ENCODE measurements at regions not wholly inside any gene's neighbourhood (a gene's known extent, or its start where the extent isn't known, plus 50 kb on each side); places are given as distances from the start of the nearest gene placed in this dataset.
A peak's percentile ranks its signal among the peaks of the same experiment; 100 is the strongest.

DNA sequence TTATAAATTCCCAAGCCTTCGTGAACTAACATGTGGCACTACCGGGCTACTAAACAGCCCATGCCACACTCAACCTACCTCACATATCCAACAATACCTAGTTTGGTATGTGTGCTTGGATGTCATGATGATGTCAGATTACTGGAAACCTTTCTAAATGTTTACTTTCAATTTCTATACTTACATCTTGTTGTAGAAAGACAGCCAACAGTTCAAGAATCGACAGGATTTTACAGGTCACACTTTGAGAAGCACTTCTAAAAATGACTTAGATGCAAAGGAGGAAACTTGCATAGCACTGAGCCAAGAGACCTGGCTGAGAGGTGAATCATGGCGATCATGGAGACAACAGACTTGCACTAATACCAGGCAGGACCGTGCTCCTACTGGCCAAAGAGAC is 209.9 kb downstream of the COL4A1 start:
- DNase-seq (no peak), ATAC-seq (no peak)

DNA sequence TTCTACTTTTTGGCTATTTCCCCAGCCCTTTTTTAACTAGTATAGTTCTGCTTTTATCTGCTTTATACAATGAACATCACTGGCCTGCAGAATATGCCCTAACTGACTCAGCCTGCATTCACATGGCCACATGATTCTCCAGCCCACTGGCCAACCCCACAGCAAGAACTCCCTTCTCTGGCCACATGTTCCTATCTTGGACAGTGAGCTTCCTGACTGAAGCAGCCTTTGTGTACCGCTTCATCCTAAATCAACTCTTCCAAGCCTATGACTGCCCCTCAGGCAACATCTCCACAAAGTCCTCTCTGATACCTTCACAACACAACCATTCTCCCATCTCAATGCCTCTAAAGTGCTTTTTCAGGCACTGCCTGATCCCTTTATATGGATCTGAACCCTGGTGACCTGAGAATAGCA is 214.1 kb downstream of the COL4A1 start:
- DNase-seq (no peak), ATAC-seq (no peak)

DNA sequence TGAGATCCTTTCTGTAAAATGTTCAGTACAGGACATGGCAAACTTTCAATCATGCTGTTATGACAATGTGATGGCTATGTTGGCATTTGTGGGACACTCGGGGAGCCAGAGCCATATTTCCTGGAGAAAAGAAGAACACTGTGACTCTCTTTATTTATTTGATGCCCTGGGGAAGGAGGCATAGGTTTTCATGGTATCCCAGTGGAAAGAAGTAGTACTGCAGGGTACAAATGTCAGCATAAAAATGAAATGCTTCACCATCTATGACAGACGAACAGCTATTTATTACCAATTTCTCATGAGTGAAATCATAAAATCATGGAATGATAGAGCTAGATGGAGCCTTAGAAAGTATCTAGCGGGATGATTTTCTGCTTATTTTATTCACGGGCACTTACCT is 217.1 kb downstream of the COL4A1 start:
- ATAC-seq: no peak
- DNase-seq: no peak

DNA sequence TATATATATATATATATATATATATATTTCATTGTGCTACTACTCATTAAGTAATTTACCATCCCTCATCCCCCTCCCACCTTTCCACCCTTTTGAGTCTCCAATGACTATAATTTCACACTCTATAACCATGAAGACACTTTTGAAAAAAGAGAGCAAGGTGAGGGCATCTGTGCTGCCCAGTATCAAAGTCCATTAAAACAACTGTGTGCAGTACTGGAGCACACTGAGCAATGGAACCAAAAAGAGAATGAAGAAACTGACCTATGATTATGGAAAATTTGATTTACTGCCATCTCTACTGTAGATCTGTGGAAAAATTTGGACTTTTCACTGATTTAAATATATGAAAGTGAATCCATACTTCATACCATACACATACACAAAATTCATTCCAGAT is 217.9 kb downstream of the COL4A1 start:
- ATAC-seq (no peak), DNase-seq (no peak)

DNA sequence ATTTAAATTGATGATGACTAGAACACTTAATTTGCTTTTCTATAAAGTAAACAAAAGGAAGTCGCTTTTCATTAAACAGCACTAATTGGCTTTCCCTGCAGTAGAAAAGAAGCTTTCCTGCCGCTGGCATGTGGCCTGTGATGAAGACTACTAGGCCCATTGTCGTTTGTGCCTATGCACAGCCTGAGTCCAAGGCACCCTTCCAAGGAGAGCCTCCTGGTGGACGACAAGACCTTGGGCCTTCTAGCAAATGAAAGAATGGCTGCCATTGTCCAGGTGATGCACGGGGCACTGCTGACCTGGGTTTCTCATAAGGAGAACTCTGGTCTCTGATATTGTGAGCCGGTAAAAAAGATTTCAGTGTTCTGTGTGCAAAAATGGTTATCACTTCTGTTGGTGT is 233.0 kb downstream of the COL4A1 start:
- no peak for ATAC-seq
- DNase-seq: no peak

DNA sequence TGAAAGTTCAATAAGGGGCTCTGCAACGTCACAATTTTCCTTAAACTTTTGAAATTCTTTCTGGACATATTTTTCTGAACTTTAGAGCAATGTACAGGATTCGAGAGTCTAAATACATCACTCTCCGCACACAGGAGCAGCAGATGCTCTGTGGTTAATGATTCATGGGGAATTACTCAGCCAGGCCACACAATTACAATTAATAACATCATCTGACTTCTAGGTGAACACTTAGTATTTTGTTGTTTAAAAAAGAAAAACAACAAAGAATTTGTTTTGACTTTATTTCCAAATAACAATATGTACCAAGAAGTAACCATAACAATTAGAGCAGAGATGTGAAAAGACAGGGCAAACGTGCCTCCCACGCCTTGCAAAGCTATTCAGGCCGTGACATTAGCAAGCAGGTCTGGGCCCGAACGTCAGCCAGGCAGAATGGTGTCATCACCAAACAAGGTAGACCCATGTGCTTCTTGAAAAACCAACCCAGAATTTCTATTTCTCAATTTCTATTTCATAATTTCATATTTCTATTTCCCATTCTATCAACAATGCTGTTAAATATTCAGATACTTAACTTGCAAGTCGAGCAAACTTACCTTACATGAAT is 236.3 kb downstream of the COL4A1 start:
- DNase-seq (no peak), ATAC-seq (no peak)

DNA sequence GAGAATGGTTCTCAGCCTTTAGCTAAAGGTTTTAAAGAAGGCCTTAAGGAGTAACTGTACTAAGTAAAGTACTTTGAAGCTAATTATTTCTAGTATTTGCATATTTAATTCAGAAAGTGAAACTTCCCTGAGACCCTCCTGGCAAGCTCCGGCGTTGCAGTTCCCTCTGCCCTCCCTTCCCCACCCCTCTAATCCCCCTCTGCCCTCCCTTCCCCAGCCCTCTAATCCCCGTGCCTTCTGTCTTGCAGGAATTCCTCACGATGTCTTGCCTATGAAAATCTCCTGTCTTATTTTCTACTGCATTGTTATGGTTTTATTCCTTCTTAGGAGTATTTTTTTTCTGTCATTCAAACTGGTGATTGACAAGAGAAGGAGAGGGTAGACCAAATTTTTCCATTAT is 236.9 kb downstream of the COL4A1 start:
- DNase-seq (no peak), ATAC-seq (no peak)

DNA sequence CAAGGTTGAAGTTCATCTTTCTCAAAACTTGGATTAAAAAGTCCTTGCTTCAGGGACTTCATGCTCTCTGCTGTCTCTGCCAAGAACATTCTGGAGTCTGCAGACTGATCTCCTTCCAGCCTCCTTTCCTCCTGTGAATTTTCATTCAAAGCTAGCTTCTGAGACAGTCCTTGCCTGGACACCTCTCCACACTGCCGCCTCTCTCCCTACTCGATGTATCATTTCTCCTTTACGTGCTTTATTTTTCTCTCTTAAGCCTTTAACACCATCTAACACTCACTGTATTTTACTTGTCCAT is 238.8 kb downstream of the COL4A1 start:
- DNase-seq (no peak), ATAC-seq (no peak)

DNA sequence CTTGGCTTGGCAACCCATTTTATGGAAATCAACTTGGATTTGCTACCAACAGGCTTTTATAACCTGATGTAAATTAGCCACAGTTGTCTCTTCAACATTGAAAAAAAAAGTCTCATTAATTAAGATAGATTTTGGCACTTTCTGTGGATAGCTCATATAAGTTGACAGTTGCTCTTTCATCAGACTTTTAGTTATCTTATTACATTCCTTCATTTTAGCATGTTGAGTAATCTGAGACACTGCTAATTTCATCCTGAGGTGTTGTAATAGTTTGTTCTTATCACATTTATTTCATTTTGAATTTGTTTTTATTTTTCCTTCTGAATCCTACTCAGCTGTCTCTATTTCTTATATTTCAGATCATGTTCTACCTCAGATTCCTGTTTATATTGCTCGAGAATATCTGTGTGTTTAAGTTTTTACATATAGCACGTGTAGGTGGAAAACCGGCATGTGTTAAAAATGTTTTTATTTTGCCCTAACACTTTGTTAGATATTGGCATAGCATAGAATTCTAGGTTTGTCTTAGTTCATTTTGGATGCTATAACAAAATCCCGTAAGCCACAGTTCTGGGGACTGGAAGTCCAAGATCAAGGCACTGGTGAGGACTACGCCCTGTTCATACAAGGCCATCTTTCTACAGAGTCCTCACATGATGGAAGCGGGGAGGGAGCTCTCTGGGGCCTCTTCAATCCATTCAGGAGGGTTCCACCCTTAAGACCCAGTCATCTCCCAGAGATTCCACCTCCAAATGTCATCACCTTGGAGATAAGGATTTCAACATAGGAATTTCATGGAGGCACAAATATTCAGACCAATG is 239.4 kb downstream of the COL4A1 start:
- DNase-seq (no peak), ATAC-seq (no peak)

DNA sequence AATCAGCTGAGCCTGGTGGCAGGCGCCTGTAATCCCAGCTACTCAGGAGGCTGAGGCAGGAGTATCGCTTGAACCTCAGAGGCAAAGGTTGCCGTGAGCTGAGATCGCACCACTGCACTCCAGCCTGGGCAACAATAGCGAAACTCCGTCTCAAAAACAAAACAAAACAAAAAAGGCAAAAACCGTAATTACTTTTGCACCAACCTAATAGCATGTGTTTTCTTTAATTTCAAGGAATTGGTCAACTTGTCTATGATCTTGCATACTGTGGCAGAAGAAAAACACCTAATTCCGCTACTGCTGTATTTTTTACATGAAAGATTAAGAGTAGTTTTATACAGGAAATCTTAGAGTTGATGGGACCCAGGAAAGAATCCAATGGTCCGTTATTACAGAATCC is 241.2 kb downstream of the COL4A1 start:
- ATAC-seq (no peak), DNase-seq (no peak)

DNA sequence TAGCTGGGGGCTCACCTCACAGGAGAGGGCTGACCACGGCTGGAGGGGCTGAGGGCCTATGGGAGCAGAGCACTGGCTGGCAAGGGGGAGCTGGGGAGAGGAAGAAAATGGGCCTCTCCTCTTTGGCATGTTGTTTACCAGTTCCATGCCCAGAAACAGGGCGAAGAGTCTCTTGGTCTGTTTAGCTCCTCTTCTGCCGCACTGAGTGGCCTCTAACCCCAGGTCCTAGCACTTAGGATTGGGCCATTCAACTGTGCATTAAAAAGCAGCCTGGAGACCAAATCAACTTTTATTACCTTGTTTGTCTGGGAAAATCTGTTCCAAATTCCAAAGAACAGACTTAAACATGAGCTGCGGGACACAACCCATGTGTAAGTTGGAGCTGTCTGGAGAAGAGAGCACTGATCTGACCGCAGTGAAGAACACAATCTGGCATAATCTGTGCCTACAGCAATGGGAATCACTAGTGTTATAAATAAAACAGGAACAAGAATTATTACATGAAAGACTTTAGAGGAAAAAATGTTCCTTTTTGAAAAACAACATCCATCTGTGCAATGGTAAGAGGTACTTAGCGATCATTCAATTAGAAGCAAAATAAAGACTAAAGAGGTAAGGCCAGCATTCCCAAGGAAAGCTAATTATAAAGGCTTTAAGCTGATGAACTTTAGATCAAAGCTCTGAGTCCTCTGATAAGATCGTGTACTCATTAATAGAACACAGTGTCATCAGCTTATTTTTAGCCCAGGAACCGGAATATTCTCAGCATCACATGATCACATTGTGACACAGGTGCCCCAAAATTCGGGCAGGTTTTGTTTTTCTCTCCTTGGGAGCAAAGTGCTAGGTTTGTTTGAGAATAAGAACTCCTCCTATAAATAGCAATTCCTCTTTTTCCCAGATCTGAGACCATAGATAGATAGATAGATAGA is 243.2 kb downstream of the COL4A1 start:
- DNase-seq (no peak), ATAC-seq (no peak)

DNA sequence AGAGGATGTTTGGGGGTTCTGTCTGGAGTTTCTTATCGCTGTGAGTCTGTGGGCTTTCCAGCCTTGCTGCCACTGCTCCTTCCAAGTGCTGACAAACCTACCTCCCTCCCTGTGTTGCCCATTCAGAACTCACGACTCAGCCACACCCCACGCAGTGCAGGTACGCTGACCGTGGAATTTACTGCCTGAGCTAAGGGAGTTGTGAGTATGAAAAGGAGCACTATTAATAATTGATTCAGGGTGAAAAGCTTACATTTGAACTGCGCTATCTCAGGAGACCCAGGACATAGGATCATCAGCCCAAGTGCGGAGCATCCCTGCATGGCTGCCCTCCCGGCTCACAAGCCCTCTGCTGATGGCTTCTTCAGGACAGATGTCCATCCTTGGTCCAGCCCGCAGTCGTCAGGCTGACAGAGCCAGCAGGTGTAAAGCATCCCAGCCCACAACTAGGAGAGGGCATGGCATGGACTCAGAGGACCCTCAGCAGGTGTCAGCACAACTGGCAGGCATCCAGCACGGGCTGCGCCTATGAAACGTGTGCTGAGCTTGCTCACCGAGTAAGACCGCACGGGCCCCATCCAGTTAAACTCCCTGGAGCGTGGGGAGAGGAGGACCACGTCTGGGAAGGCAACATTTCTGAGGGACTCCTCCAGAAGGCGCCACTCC is 244.0 kb downstream of the COL4A1 start:
- ATAC-seq (no peak), DNase-seq (no peak)

DNA sequence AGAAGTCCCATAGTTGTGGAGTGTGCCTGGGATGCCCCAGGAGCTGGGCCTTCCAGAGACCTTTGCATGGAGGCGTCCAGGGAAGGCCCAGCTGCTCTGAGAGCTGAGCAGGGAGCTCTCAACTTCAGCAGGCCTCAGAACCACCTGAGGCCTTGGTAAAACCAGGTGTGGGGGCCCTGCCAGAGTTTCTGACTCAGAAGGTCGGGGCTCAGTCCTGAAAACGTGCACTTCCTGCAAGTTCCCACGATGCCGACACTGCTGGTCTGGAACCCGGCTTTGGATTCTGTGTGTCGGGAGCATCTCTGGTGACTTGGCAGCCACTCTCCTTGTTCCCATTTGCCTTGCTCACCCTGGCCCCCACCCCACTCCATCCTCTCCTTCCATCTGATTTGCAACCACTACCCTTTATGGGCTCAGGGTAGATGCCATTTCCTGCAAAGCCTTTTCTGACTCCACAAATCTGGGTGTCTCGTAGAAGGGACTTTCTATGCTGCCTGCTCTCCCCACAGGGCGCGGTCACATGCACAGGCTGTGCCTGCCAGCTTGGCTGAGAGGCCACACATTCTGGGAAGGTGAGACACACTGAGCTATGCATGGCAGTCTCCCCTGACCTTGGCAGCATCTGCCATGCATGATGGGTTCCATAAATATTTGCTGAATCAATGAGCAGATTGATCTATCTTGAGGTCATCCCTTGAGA is 244.7 kb downstream of the COL4A1 start:
- ATAC-seq (no peak), DNase-seq (no peak)

DNA sequence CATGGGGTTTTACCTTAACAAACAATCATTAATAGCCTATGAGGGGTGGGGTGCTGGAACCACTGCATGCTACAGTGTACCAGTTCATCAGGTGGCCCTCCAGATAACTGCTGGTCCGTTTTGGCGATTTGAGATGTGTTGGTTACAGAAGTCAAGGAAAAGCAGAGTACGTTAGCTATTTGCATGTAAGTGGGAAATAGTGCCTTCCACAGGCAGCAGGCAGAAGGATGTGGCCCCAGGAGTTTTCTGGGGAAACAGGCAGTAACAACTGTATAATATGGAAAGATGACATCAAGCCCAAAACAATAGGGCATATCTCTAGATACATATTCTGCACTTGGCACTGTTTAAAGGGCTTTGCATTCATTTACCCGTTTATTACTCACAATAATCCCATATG is 245.7 kb downstream of the COL4A1 start:
- no peak for DNase-seq
- ATAC-seq: no peak

DNA sequence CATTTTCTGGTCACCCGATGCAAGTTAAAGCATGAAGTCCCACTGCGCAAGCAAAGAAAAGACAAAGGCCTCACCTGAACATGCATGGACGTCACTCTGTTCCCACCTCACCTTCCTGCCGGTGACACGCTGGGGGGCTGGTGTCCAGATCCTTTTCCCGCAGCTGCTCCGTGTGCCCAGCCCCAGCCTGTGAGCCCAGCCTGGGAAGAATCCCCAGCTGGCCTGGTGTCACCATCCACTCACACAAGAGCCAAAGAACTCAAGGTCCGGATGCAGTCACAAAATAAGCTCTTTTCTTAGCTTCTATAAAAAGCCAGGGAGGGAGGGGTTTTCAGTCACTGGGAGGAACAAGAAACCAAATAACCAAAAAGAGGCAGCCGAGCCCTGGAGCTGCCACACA is 249.9 kb downstream of the COL4A1 start:
- ATAC-seq (no peak), DNase-seq (no peak)

DNA sequence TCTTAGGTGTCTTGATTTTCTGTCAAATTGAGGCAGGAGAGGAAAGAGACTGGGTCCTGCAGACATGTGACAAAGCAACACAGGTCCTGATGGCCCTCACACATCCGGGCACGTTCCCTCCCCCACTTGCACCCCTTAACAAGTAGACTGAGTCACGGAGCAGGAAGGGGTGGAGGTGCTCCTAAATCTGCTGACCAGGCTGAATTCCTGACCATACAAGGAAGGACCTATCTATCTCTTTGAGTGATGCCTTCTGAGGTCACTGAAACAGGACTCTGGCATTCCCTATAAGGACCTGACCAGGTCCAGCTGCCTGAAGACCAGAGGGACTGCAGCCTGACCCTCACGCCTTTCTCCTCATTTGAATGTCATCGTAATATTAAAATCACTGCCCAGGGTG is 250.3 kb downstream of the COL4A1 start:
- DNase-seq (no peak), ATAC-seq (no peak)

DNA sequence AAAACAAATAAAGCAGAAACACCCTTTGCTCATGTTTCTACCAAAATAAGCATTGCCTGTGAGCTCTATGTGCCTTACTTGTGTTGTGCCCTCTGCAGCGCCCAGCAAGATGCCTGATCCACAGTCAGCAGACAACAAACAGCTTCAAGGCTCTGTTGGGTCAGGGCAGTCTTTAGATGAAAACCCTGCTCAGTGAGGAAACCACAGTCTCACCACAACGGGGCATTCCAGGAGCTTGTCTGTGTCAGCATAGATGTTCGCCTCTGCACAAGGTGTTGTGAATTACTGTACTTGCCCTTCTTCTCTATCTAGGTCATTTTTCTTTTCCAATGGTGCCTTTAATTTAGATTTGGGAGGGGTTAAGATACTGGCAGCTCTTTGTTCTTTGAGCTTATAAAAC is 251.9 kb downstream of the COL4A1 start:
- DNase-seq (no peak), ATAC-seq (peak; percentile 46)

DNA sequence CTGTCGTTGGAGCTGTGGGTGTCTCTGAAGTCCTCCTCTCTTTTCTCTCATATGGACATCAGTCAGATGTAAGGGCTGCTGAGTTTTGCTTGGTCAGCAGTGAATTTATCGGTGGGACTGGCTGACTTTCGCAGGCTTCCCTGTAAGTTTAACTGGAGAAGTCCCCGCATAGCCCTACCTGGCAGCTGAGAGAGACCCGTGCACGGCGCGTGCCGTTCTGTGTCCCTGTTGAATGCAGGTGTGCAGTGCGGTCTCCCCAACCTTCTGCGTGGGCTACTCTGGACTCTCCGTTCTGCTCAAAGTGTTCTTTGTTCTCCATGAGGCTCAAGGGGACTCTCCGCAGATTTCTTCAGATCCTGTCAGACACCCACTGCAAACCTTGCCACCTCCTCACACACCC is 252.9 kb downstream of the COL4A1 start:
- DNase-seq (no peak), ATAC-seq (no peak)

DNA sequence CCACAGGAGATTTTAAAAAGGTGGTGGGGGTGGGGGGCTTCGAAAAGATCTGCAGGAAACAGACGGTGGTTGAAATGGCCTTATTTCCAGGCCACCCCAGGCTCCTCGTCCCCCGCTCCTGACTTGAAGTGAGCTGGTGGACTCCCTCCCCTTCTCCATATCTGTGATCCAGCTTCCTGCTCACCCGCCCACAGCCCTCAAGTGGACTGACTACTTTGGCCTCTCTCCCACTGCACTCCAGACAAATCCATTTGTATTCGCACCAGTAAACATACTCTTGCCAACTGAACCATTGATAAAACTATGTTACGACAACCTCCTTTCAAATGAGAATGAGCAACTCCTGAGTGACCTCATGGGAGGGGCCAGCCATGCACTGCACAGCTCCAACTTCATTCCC is 259.5 kb downstream of the COL4A1 start:
- no peak for DNase-seq
- no peak for ATAC-seq

DNA sequence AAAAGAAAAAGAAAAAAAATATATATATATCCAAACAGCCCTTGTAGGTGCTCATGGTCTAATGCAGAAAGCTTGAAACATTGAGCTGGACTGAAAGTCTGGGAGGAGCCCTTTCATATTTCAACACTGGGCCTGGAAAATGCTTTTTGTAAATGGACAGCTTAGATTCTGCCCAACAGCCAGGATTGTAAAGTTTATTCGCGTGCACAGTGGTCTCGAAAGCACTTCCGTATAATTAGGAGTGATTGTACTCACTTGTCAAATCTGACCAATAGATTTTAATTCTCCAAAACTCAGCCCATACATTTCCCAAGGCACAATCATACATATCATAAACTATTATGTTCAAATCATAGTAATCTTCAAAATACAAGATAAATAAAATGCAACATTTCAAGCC is 260.1 kb downstream of the COL4A1 start:
- DNase-seq: no peak
- no peak for ATAC-seq

DNA sequence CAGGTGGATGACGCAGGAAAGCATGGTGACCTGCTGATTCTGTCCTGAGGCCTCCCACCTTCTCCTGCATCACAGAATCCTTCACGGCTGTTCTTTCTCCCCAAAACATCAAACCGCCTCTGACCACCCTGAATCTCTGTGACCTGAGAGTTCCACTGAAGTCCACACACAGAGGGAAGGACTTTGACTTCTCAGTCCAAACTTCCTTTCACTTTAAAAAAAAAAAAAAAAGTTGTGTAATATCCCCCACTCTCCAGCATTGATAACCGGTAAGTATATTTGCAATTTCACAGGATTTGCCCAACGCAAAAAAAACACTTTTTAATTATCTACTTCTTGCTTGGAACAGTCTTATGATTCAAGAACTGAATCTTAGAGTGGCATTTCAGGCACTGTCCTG is 259.5 kb upstream of the IRS2 start:
- no peak for ATAC-seq
- no peak for DNase-seq

DNA sequence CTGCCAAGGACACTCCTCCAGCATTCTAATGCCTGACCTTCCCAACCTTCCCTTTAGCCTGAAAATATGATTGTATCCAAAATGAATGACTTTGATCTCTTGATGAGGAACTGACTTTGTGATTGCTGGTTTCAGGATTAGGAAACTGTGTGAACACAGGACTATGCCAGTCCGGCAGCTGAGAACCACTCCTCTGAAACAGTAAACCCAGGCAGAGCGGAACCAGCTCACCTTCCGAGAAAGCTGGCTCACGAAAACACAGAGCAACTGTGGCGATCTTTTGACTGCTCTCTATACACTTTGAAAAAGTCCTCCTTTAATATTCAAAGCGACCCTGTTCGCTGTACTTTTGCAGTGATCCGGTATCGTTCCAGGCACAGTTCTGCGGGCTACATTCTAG is 258.8 kb upstream of the IRS2 start:
- ATAC-seq (no peak), DNase-seq (no peak)

Data from stimulated activated naive CD8-positive, alpha-beta T cell treated with anti-CD3 and anti-CD28 coated beads, Interleukin-15, Interleukin-2, amounts not matched to agents 100 U/mL and 50 U/mL, for 24 hours (primary cell).